Neural progenitor cell (in vitro differentiated cells): ENCODE measurements at regions not wholly inside any gene's neighbourhood (a gene's known extent, or its start where the extent isn't known, plus 50 kb on each side); places are given as distances from the start of the nearest gene placed in this dataset.

ENCODE experiments used
- DNase-seq: peaks from one replicate; pipeline ENCODE4 v3.0.0-alpha.2; 2016; ENCODE audit warnings: low spot score
- H2AFZ ChIP-seq: fragments of 200-600 bp; sonication (generic); replicated peaks from 2 replicates; pipeline ENCODE4 v1.6.1; 2016; ENCODE audit warnings: antibody characterized with exemption
- H3F3A ChIP-seq: fragments of 200-600 bp; sonication (generic); 2 replicates; pipeline ENCODE4 v1.6.1; 2016; ENCODE audit warnings: antibody characterized with exemption, low read depth
- H3K27ac ChIP-seq: fragments of 200-600 bp; sonication (generic); 2 replicates; pipeline ENCODE4 v1.5.1; 2016; ENCODE audit warnings: mild to moderate bottlenecking
- H3K27me3 ChIP-seq: fragments of 200-600 bp; sonication (generic); 2 replicates; pipeline ENCODE4 v1.6.1; 2016; ENCODE audit warnings: mild to moderate bottlenecking, moderate library complexity
- H3K36me3 ChIP-seq: fragments of 200-600 bp; sonication (generic); 2 replicates; pipeline ENCODE4 v1.5.1; 2016
- H3K4me1 ChIP-seq: fragments of 200-600 bp; sonication (generic); 2 replicates; pipeline ENCODE4 v1.6.1; 2016; ENCODE audit warnings: mixed run types
- H3K4me2 ChIP-seq: fragments of 200-600 bp; sonication (generic); 2 replicates; pipeline ENCODE4 v1.6.1; 2016
- H3K4me3 ChIP-seq: fragments of 200-600 bp; sonication (generic); 2 replicates; pipeline ENCODE4 v1.5.1; 2016
- H3K79me2 ChIP-seq: fragments of 200-600 bp; sonication (generic); 2 replicates; pipeline ENCODE4 v1.6.1; 2016; ENCODE audit warnings: low read depth
- H3K9ac ChIP-seq: fragments of 200-600 bp; sonication (generic); 2 replicates; pipeline ENCODE4 v1.6.1; 2016
- H3K9me3 ChIP-seq: fragments of 200-600 bp; sonication (generic); 2 replicates; pipeline ENCODE4 v1.5.1; 2016; ENCODE audit warnings: low read depth
- H4K20me1 ChIP-seq: fragments of 200-600 bp; sonication (generic); 2 replicates; pipeline ENCODE4 v1.6.1; 2016; ENCODE audit warnings: low read depth
- H3K27ac Mint-ChIP-seq: 3 replicates; pipeline ENCODE4 v1.8.0; 2021; ENCODE audit warnings: mixed read lengths
- H3K27me3 Mint-ChIP-seq: 2 replicates; pipeline ENCODE4 v1.8.0; 2022; ENCODE audit warnings: low read depth, mild to moderate bottlenecking, inconsistent platforms, moderate library complexity, mixed read lengths; ENCODE audit not compliant: insufficient read depth
- H3K36me3 Mint-ChIP-seq: 3 replicates; pipeline ENCODE4 v1.8.0; 2021; ENCODE audit warnings: mixed read lengths
- H3K4me1 Mint-ChIP-seq: 3 replicates; pipeline ENCODE4 v1.8.0; 2021; ENCODE audit warnings: mixed read lengths
- H3K4me3 Mint-ChIP-seq: 3 replicates; pipeline ENCODE4 v1.8.0; 2021; ENCODE audit warnings: mild to moderate bottlenecking, moderate library complexity, mixed read lengths
- H3K9me3 Mint-ChIP-seq: 3 replicates; pipeline ENCODE4 v1.8.0; 2020; ENCODE audit warnings: mixed read lengths
- EZH2 ChIP-seq: fragments of 200-600 bp; sonication (generic); IDR thresholded peaks from 2 replicates; pipeline ENCODE4 v1.6.1; 2017; ENCODE audit warnings: antibody characterized with exemption, mild to moderate bottlenecking, moderate library complexity
- EZH2phosphoT487 ChIP-seq: fragments of 200-600 bp; sonication (generic); IDR thresholded peaks from 2 replicates; pipeline ENCODE4 v1.6.1; 2017; ENCODE audit warnings: antibody characterized with exemption
- TF ChIP-seq, protein P1 (sequence below): fragments of 200-600 bp; sonication (generic); IDR thresholded peaks from 2 replicates; pipeline ENCODE4 v1.5.1; 2017; ENCODE audit warnings: antibody characterized with exemption, mild to moderate bottlenecking

DNA sequence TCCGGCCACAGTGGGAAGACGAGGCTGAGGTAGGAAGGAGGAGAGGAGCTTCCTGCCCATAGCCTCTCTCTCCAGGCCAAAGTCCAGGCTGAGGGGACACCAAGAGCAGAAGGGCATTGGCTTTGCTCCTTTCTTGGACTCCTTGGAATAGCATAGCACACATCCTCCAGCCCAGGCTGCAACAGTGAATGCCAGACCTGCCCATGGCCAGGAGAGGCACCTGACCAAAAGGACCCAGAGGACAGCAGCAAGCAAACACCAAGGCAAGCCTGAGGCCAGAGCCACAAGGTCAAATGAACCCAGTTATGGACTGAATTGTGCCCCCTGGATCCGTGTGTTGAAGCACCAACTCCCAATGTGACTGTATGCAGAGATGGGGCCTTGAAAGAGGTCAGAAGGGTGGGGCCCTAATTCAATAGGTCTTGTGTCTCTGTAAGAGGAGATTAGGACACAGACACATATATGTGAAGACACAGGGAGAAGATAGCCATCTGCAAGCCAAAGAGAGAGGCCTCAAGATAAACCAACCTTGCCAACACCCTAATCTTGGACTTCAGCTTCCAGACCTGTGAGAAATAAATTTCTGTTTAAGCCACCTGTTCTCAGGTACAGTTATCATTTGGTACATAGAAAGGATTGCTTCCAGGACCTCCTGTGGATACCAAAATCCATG lies 126.5 kb upstream of the NXT1 start:
- H3K27ac ChIP-seq, result no peak overlapping the region
- H3K27me3 Mint-ChIP-seq, result peaks cover 6% of the 10 kb centered on the region
- H3K4me1 Mint-ChIP-seq, result no peaks in the 10 kb centered on the region
- H3K27ac Mint-ChIP-seq, result no peak overlapping the region
- H2AFZ ChIP-seq, result no peak overlapping the region
- no peaks in the 10 kb centered on the region for H3K4me1 ChIP-seq
- H3K27me3 ChIP-seq, result peaks cover 5% of the 10 kb centered on the region
- peaks cover 3% of the 10 kb centered on the region for H3K9me3 ChIP-seq
- no peaks in the 10 kb centered on the region for H4K20me1 ChIP-seq
- H3K9me3 Mint-ChIP-seq, result peaks cover 18% of the 10 kb centered on the region
- H3K36me3 Mint-ChIP-seq, result no peaks in the 10 kb centered on the region
- no peaks in the 10 kb centered on the region for H3F3A ChIP-seq
- H3K36me3 ChIP-seq, result no peaks in the 10 kb centered on the region
- H3K9ac ChIP-seq, result no peak overlapping the region
- no peak overlapping the region for H3K4me3 Mint-ChIP-seq
- no peak for DNase-seq
- TF ChIP-seq EZH2phosphoT487 (no peak), EZH2 (no peak)
- TF ChIP-seq, protein P1, sequence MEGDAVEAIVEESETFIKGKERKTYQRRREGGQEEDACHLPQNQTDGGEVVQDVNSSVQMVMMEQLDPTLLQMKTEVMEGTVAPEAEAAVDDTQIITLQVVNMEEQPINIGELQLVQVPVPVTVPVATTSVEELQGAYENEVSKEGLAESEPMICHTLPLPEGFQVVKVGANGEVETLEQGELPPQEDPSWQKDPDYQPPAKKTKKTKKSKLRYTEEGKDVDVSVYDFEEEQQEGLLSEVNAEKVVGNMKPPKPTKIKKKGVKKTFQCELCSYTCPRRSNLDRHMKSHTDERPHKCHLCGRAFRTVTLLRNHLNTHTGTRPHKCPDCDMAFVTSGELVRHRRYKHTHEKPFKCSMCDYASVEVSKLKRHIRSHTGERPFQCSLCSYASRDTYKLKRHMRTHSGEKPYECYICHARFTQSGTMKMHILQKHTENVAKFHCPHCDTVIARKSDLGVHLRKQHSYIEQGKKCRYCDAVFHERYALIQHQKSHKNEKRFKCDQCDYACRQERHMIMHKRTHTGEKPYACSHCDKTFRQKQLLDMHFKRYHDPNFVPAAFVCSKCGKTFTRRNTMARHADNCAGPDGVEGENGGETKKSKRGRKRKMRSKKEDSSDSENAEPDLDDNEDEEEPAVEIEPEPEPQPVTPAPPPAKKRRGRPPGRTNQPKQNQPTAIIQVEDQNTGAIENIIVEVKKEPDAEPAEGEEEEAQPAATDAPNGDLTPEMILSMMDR, result no peak
- H3K4me3 ChIP-seq, result no peak overlapping the region
- H3K79me2 ChIP-seq, result no peaks in the 10 kb centered on the region
- H3K4me2 ChIP-seq, result no peak overlapping the region

DNA sequence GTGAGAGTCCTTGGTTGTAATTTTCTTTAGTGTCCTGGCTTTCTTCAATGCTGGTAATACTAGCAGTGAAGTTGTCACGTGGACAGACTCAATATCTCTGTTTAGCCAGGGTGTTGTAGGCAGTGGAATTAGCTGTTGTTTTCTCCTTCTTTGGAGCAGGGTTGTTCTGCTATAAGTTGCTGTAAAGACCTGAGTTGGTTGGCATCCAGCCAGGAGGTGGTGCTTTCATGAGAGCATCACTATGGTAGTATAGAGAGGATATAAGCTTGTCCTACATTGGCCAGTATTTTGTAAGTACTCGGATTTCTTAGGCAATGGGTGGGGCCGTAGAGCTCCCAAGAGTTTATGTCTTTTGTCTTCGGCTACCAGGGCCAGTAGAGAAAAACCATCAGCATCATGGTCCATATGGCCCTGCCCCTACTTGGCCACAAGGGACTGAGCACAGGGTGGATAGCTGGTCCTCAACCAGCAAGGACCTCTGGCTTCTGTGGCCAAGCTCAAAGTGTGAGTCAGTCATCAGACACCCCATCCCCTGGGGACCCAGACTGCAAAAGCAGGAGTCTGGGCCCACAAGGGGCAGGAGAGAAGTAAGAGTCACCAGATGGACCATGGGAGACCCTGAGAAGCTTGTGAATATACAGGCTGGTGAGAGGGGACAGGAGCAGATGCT lies 127.9 kb upstream of the NXT1 start:
- Mint-ChIP-seq H3K27ac (no peak overlapping the region), H3K27me3 (peaks cover 8% of the 10 kb centered on the region), H3K36me3 (no peaks in the 10 kb centered on the region), H3K4me3 (no peak overlapping the region), H3K9me3 (peaks cover 26% of the 10 kb centered on the region), H3K4me1 (no peaks in the 10 kb centered on the region)
- TF ChIP-seq EZH2 (no peak), EZH2phosphoT487 (no peak)
- TF ChIP-seq, protein P1, result no peak
- Histone ChIP-seq H3F3A (no peaks in the 10 kb centered on the region), H3K9ac (no peak overlapping the region), H3K27ac (no peak overlapping the region), H3K36me3 (no peaks in the 10 kb centered on the region), H3K79me2 (no peaks in the 10 kb centered on the region), H2AFZ (no peak overlapping the region), H4K20me1 (no peaks in the 10 kb centered on the region), H3K4me2 (no peak overlapping the region), H3K4me1 (no peaks in the 10 kb centered on the region), H3K9me3 (peaks cover 3% of the 10 kb centered on the region), H3K4me3 (no peak overlapping the region), H3K27me3 (peaks cover 5% of the 10 kb centered on the region)
- DNase-seq, result no peak

DNA sequence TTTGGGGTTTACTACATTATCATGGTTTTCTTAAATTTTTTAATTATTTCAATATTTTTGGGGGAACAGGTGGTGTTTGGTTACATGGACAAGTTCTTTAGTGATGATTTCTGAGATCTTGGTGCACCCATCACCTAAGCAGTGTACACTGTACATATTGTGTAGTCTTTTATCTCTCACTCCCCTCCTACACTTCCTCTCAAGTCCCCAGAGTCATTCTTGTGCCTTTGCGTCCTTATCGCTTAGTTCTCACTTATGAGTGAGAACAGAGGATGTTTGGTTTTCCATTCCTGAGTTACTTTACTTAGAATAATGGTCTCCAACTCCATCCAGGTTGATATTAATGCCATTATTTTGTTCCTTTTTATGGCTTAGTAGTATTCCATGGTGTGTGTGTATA lies 130.9 kb upstream of the CD93 start:
- H3K36me3 Mint-ChIP-seq, result no peaks in the 10 kb centered on the region
- no peak overlapping the region for H3K27ac ChIP-seq
- H3K36me3 ChIP-seq, result no peaks in the 10 kb centered on the region
- no peaks in the 10 kb centered on the region for H3F3A ChIP-seq
- no peak for DNase-seq
- no peak overlapping the region for H3K9ac ChIP-seq
- no peaks in the 10 kb centered on the region for H3K4me1 Mint-ChIP-seq
- no peak overlapping the region for H3K4me2 ChIP-seq
- H3K4me1 ChIP-seq, result peaks cover 8% of the 10 kb centered on the region
- H3K9me3 Mint-ChIP-seq, result peaks cover 21% of the 10 kb centered on the region
- no peak overlapping the region for H3K27ac Mint-ChIP-seq
- peaks cover 5% of the 10 kb centered on the region for H3K27me3 ChIP-seq
- H3K4me3 ChIP-seq, result no peak overlapping the region
- no peaks in the 10 kb centered on the region for H3K79me2 ChIP-seq
- peaks cover 5% of the 10 kb centered on the region for H3K27me3 Mint-ChIP-seq
- TF ChIP-seq EZH2phosphoT487, result no peak
- TF ChIP-seq EZH2, result no peak
- TF ChIP-seq, protein P1, result no peak
- no peaks in the 10 kb centered on the region for H4K20me1 ChIP-seq
- no peak overlapping the region for H3K4me3 Mint-ChIP-seq
- H2AFZ ChIP-seq, result no peak overlapping the region
- H3K9me3 ChIP-seq, result peaks cover 3% of the 10 kb centered on the region
